ENCODE measurements at regions not wholly inside any gene's neighbourhood (a gene's known extent, or its start where the extent isn't known, plus 50 kb on each side); places are given as distances from the start of the nearest gene placed in this dataset.

GRCh38 chr10:4527281-4527970 is 298.6 kb upstream of the AKR1E2 start:
- peak; percentile 87 for DNase-seq (ENCODE audit: low read depth)

GRCh38 chr10:4526311-4526731 is 299.7 kb upstream of the AKR1E2 start:
- no peak for DNase-seq (ENCODE audit: low read depth)

GRCh38 chr10:4525103-4525502 is 300.9 kb upstream of the AKR1E2 start:
- DNase-seq (ENCODE audit: low read depth): no peak

GRCh38 chr10:4522296-4523000 is 303.6 kb upstream of the AKR1E2 start:
- DNase-seq (ENCODE audit: low read depth): no peak

GRCh38 chr10:4519658-4520402 is 306.2 kb upstream of the AKR1E2 start:
- no peak for DNase-seq (ENCODE audit: low read depth)

GRCh38 chr10:4517746-4518145 is 308.3 kb upstream of the AKR1E2 start:
- no peak for DNase-seq (ENCODE audit: low read depth)

- DNase-seq (ENCODE audit: low read depth): no peak
Measured at GRCh38 chr10:4515721-4516120, 310.3 kb upstream of the AKR1E2 start.

- no peak for DNase-seq (ENCODE audit: low read depth)
Measured at GRCh38 chr10:4514445-4515108, 311.4 kb upstream of the AKR1E2 start.

- no peak for DNase-seq (ENCODE audit: low read depth)
Measured at GRCh38 chr10:4512671-4513240, 313.3 kb upstream of the AKR1E2 start.

GRCh38 chr10:4512196-4512595 is 313.8 kb upstream of the AKR1E2 start:
- DNase-seq (ENCODE audit: low read depth): no peak

GRCh38 chr10:4511509-4511908 is 314.5 kb upstream of the AKR1E2 start:
- DNase-seq (ENCODE audit: low read depth): no peak

GRCh38 chr10:4509405-4509804 is 316.6 kb upstream of the AKR1E2 start:
- DNase-seq (ENCODE audit: low read depth): no peak

- DNase-seq (ENCODE audit: low read depth): no peak
Measured at GRCh38 chr10:4506095-4506494, 319.9 kb upstream of the AKR1E2 start.

GRCh38 chr10:4504550-4504949 is 321.5 kb upstream of the AKR1E2 start:
- no peak for DNase-seq (ENCODE audit: low read depth)

- DNase-seq (ENCODE audit: low read depth): no peak
Measured at GRCh38 chr10:4503076-4503475, 322.9 kb upstream of the AKR1E2 start.

GRCh38 chr10:4501306-4501705 is 324.7 kb upstream of the AKR1E2 start:
- no peak for DNase-seq (ENCODE audit: low read depth)

- DNase-seq (ENCODE audit: low read depth): peak; percentile 96
Measured at GRCh38 chr10:4498711-4499251, 327.2 kb upstream of the AKR1E2 start.

GRCh38 chr10:4494551-4494950 is 331.5 kb upstream of the AKR1E2 start:
- no peak for DNase-seq (ENCODE audit: low read depth)

- no peak for DNase-seq (ENCODE audit: low read depth)
Measured at GRCh38 chr10:4492202-4492601, 333.8 kb upstream of the AKR1E2 start.

- DNase-seq (ENCODE audit: low read depth): no peak
Measured at GRCh38 chr10:4488904-4489303, 337.1 kb upstream of the AKR1E2 start.

GRCh38 chr10:4485636-4486035 is 340.4 kb upstream of the AKR1E2 start:
- DNase-seq (ENCODE audit: low read depth): no peak

- DNase-seq (ENCODE audit: low read depth): no peak
Measured at GRCh38 chr10:4483811-4484210, 342.2 kb upstream of the AKR1E2 start.
